ENCODE measurements at regions not wholly inside any gene's neighbourhood (a gene's known extent, or its start where the extent isn't known, plus 50 kb on each side); places are given as distances from the start of the nearest gene placed in this dataset.

DNA sequence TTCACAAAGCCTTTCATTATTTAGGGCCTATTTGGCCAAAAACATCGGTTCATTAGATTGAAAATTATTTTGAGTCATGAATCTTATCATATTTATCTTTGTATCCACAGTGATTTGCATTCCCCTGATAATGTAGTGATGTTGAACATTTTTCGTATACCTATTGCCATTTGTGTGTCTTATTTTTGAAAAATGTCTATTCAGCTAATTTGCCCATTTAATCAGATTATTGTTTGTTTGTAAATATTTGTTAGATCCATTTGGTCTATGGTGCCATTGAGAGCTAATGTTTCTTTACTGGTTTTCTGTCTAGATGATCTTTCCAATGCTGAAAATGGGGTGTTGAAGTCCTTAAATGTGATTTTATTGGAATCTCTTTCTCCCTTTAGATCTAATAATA lies 439.2 kb upstream of the TYRP1 start:
- no peak for TF ChIP-seq EZH2phosphoT487 (IDR thresholded peaks at IDR 0.05; ENCODE audit: borderline replicate concordance, low read length)
- no peak for TF ChIP-seq CTCF (conservative IDR thresholded peaks at IDR 0.05; ENCODE audit: low read depth, low read length)
- no peak for TF ChIP-seq EZH2 (IDR thresholded peaks at IDR 0.05; ENCODE audit: low read length, unreplicated experiment)
